Activated CD4-positive, CD25-positive, alpha-beta regulatory T cell treated with anti-CD3 and anti-CD28 coated beads, Interleukin-2, amount 50 U/mL, for 24 hours (primary cell): ENCODE measurements at regions not wholly inside any gene's neighbourhood (a gene's known extent, or its start where the extent isn't known, plus 50 kb on each side); places are given as distances from the start of the nearest gene placed in this dataset.
"Not testable (repeated sequence)": the region's sequence is repeated elsewhere in the genome, so short reads cannot be mapped to it uniquely, and the experiment has no call there.

Experiments used
- ATAC-seq, 2 donors: fragments of 150-1000 bp; cut with Tn5 transposase; one replicate each; pipeline ENCODE4 v1.10.0; 2021; ENCODE audit warnings: mild to moderate bottlenecking in 1 of 2, moderate library complexity in 1 of 2

GRCh38 chr6:158920311-158920905, 79.6 kb downstream of the RSPH3 start:
- ATAC-seq, result no peak

DNA sequence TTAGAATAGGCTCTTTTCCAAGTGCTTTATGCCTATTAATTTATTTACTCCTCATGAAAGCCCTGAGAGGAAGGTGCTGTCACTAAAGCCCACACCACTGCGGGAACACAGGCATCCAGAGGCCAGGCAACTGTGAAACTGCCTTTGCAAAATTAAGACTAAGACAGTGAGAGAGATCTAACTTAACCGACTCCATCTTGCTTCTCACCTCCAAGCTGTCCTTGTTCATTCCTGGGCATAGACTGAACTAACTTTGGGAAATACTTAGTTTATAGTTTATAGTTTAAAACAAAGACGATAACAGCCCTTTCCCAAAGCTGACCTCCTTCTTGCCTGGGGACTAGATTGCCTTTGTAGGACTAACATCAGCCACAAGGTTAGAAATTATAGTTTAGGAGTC, 80.1 kb downstream of the RSPH3 start:
- ATAC-seq, result no peak

- ATAC-seq, result no peak
Measured at GRCh38 chr6:158916617-158917016, 83.4 kb downstream of the RSPH3 start.

DNA sequence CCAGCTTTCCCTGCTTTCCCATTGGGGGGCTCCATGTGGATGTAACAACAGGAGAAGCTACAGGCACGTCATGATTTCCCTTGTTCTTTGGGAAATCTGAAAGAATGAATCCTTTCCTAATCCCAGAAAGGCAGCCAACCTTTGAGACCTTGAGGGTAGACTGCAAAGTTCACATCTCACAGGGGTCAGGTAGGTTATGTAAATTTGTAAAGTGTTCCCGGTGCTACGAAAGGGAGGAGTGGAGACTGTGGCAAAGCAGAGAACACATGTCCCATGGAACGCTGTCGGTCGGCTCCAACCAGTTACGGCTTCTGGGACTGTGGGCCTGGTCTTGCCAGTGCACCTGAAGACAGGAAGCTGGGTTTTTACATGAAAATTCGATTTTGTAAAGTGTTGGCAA, 85.1 kb downstream of the RSPH3 start:
- ATAC-seq, result no peak

DNA sequence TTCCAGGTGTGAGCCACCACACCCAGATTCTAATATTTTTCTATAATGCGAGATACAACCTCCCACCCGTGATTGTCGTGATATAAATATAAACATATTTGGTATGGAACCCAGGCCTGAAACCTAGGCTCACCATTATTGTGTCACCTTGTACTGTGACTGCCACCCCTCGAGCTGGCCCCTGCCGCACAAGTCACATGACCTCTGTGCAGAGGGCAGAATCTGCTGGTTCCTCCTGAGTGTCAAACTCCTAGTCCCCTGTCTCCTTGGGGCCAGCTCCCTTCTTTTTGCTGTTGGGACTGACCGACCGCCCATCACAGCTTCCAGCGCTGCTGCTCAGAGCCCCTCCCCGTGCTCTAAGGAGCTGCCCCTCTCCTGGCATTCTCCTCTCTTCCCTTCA, 86.4 kb downstream of the RSPH3 start:
- no peak for ATAC-seq

- ATAC-seq, result peak; percentile 57 to 62
Measured at GRCh38 chr6:158912655-158913054, 87.3 kb downstream of the RSPH3 start.

DNA sequence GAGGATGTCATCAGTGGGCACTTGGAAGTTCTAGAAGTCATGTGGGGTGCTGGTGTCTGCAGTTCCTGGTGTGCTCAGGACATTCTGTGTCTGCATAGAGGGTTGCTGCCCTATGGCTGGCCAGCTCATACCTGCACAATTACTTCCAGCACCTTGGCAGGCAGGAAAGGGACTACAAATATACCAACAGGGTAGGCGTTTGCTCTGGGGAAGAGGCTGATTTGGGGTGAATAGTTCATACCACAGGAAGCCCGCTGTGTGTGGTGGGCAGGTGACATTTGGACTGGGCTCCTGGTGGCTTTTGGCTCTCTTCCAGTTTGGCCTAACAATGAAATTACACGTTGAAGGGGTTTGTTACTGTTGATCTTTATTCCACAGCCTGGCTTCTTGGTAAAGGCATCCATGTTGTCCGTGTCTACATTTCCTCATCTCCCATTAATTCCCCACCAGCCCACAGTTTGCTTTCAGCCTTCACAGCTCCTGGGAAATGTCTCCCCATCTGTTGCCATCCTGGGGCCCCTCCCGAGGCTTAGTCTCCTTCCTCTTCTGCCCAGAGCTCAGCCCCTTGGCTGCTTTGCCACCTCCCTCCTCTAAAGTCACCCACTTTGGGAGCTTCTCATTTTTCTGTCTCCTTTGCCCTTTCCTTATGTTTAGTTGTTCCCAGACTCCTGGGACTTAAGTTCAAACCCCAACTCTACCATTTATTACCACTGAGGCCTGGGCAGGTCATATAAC, 88.1 kb downstream of the RSPH3 start:
- peak in 1 of 2 donors; percentile 64 for ATAC-seq

DNA sequence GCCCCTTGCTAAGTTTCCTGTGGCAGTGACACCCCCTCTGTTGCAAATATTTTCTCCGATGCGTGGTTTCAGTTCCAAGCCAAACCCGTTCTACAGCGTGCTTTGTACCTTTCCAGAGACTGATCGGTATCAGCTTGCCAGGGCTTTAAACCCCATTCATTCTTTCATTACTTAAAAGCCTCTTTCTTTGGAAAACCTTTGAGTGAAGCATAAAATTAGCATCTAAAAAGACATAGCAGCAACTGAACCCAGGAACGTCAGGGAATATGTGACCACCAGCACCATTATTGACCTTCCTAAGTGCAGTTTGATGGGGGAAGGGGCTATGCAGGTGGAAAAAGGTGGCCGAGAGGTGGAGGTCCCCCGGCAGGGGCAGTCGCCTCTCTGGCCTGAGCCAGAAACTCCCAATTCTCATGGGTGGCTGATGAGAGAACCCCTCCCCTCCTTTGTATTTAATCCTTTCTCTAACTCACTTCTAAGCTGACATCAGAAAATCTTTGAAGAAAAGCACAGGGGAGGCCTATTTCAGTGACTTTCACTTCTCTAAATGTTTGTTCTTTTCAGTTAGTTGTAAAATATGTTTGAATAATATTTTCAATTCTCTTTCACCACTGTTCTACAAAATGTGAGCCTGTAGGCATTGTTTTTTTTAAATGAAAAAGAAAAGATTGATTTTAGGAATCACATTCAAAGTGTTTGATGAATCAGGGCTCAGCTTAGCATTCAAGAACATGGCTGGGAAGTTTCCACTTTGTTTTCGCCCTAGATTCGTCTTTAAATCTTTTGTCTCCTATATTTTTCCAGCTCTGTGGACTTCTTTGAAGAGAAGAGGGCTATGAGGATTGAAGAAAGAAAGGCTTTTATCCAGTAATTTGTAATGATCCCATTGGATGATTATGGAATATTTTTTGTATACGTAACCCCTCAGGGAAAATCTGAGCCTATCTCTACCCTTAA, 89.2 kb downstream of the RSPH3 start:
- no peak for ATAC-seq

- no peak for ATAC-seq
Measured at GRCh38 chr6:158909938-158910337, 90.1 kb downstream of the RSPH3 start.

DNA sequence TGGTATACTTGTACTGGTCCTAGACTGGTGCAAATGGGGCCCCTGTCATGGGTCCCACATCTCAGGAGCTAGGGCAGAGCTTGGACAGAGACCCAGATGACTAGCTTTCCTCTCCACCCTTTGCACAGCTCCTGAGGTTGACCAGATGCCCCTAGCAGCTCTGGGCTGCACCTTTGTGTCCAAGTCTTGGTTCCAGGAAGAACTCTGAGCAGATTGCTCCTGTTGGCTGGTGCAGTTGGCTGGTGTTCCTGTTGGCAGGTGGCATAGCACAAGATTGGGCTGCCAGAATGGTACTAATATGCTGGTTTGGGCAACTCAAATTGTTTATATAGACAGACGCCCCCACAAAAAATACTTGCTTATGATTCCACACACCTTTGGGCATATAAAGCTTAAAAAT, 89.4 kb upstream of the EZR start:
- no peak for ATAC-seq

DNA sequence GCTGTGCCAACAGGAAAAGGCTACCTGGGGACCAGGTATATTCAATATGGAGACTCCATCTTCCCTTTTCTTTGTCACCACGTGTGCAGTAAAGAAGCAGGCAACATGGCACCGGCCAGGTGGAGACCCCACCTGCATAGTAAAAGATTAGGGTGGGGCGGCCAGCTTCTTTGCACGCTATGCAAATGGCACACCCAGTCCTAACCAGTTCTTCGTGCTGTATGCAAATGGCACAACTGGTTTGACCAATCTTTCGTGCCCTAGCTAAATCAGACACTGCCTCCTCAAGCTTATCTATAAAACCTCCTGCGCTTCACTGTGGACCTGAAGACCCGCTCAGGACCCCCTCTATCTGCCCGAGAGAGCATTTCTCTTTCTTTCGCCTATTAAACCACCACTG, 88.8 kb upstream of the EZR start:
- no peak for ATAC-seq

GRCh38 chr6:158906926-158907325, 87.8 kb upstream of the EZR start:
- ATAC-seq, result no peak

DNA sequence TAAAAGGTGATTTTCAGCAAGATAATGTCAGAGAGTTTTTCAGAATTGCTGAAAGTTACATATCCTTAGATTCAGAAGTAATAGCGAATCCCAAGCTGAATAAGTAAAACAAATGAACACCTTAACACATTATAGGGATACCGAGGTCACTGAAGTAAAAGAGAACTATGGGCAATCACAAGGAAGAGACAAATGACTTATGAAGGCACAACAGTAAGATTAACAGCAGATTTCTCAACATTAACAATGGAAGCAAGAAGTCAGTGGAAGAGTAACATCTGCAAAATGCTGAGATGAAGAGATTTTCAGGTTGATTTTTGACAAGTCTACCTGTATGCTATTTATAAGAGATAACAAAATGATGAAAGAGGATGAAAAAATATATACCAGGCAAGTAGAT, 86.1 kb upstream of the EZR start:
- ATAC-seq, result no peak

DNA sequence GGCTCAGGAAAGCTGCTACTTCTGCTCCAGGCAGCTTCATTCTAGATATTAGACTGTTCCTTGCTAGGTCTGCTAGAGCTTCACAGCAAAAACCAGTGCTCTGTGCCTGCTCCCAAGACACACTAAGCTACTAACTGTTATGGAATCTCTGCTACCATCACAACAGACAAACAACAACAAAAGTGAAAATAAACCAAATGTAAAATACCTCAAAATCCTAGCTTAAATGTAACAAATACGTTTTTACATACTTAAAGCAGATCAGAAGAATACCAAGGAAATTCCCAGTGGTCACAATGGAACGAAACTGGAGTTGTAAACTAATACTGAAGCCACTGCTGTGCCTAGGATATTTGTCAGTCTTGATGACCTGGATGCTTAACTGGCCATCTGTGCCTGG, 84.6 kb upstream of the EZR start:
- no peak for ATAC-seq

- no peak for ATAC-seq
Measured at GRCh38 chr6:158900663-158901312, 81.6 kb upstream of the EZR start.

- ATAC-seq, result no peak
Measured at GRCh38 chr6:158897236-158897635, 78.1 kb upstream of the EZR start.

DNA sequence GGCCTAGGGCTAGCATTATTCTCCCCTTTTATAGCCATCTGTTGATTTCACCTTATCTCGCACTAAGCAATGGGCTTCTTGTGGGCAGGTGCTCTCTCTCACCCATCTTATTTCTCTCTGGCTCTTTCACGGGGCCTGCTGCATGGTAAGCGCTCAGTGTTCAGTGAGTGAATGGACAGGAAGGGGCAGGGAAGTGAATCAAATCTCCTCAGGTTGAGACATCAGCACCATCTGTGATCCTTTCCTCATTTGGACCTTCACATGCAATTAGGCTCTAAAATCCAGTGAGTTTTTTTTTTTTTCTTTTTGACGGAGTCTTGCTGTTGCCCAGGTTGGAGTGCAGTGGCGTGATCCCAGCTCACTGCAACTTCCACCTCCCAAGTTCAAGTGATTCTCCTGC, 76.5 kb upstream of the EZR start:
- no peak for ATAC-seq

- ATAC-seq, result no peak
Measured at GRCh38 chr6:158894193-158894592, 75.0 kb upstream of the EZR start.

DNA sequence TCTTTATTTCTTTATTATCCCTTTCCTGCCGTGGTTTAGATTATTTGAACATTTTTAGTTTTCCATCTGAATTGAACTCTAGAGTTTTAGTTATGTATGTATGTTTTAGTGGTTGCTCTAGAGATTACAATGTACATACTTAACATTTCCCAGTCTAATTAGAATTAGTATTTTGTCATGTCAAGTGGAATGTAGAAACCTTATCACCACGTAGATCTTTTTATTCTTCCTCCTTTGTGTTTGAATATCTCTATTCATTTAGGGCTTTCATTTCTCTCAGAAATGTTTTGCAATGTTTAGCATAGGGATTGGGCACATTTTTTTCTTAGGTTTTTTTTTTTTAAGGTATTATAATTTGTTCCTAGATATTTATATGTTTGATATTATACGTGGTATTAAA, 73.1 kb upstream of the EZR start:
- no peak for ATAC-seq

GRCh38 chr6:158891560-158891959, 72.4 kb upstream of the EZR start:
- ATAC-seq, result not testable (repeated sequence)

- not testable (repeated sequence) for ATAC-seq
Measured at GRCh38 chr6:158888171-158888570, 69.0 kb upstream of the EZR start.

DNA sequence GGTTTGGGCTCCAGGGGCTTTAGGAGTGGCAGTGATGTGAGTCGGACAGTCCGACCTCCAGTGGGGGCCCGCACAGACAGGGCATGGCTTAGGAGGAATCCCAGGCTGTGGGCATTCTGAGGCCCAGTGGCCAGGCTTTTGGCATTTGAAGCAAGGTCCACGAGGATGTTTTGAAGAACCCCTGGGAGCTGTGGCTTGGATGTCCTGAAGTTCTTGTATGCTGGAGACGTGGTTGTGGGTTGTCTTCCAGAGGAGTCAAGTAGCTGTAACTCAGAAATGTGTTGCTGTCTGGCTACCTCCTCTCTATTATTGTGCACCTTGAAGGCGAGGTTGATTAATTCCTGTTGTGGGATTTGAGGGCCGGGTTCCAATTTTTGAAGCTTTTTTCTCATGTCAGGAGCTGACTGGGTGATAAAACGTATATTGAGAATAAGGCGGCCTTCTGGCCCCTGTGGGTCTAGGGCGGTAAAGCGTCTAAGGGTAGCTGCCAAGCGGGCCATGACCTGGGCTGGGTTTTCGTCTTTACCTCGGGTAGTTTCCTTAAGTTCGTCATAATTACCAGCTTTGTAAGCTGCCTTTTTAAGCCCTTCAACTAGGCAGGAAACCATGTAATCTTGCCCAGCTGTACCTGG, 67.3 kb upstream of the EZR start:
- ATAC-seq, result not testable (repeated sequence)

DNA sequence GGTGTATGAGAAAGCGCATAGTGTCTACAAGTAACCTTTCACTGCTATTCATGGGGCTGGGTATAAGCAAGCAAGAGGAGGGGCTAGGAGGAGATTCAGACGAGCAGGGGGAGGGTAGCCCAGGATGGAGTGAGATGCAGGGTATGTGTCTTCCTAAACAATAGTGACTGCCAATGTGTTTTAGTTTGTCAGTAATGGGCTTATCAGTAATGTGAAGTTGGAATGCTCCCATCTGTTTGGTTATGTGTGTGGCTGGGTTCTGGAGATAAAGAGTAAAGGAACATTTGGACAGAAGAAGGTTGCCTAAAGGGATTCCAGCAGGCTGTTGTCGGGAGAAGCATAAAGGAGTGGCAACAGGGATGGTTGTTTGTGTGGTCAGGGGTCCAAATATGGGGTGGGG, 62.7 kb upstream of the EZR start:
- not testable (repeated sequence) for ATAC-seq
